Activated B cell treated with CpG ODN at 0.5 μM for 24 hours (primary cell): ENCODE measurements at regions not wholly inside any gene's neighbourhood (a gene's known extent, or its start where the extent isn't known, plus 50 kb on each side); places are given as distances from the start of the nearest gene placed in this dataset.

Experiments
- ATAC-seq: fragments of 200-7000 bp; cut with Tn5 transposase; one replicate; pipeline ENCODE4 v1.10.0; 2021; ENCODE audit warnings: low read depth, mild to moderate bottlenecking, moderate library complexity
- CTCF ChIA-PET: fragments of 350-600 bp; sonication (Branson Sonifier 250); formaldehyde crosslinking; loops from one replicate; lab custom pipeline; 2021; ENCODE audit warnings: antibody characterized with exemption; lab: Charles Lee
- POLR2A ChIA-PET: fragments of 350-600 bp; sonication (Branson Sonifier 250); formaldehyde crosslinking; loops from one replicate; lab custom pipeline; 2021; ENCODE audit warnings: antibody characterized with exemption; lab: Charles Lee
- DNase-seq: peaks from one replicate; pipeline ENCODE4 v3.0.0; 2022
- H3K27ac Mint-ChIP-seq: one replicate; pipeline ENCODE4 v1.8.0; 2020; ENCODE audit warnings: mixed read lengths
- H3K27me3 Mint-ChIP-seq: one replicate; pipeline ENCODE4 v1.8.0; 2021; ENCODE audit warnings: mixed read lengths
- H3K36me3 Mint-ChIP-seq: one replicate; pipeline ENCODE4 v1.8.0; 2021; ENCODE audit warnings: low read depth, mixed read lengths
- H3K4me1 Mint-ChIP-seq: one replicate; pipeline ENCODE4 v1.8.0; 2021; ENCODE audit warnings: mixed read lengths
- H3K4me3 Mint-ChIP-seq: one replicate; pipeline ENCODE4 v1.8.0; 2020; ENCODE audit warnings: mild to moderate bottlenecking, mixed read lengths
- H3K9me3 Mint-ChIP-seq: one replicate; pipeline ENCODE4 v1.8.0; 2020; ENCODE audit warnings: mixed read lengths
- CTCF ChIP-seq: fragments of 200-600 bp; IDR thresholded peaks from one replicate; pipeline ENCODE4 v1.8.0; 2022; ENCODE audit warnings: antibody characterized with exemption, mild to moderate bottlenecking
- intact Hi-C: fragments of 100-400 bp; cut with micrococcal nuclease; formaldehyde crosslinking; loops from one replicate; pipeline ENCODE4 v1.15.1; 2024

DNA sequence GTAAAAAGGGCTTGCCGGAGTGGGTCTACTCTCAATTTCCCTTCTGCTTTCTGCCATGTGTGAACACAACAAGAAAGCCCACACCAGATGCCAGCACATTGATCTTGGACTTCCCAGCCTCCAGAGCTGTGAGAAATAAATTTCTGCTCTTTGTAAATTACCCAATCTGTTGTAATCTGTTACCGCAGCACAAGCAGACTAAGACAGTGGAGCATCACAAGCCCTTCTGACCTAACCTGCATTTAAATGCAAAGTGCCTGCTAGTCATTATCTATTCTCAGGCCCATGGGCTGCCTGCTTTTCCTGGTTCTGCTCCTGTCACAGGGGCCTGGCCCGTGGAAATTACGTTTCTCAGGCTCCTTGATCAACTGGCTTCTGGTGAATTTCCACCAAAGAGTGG, 199.3 kb upstream of the AUTS2 start:
- Mint-ChIP-seq H3K27me3 (no peaks in the 10 kb centered on the region), H3K27ac (no peak overlapping the region), H3K36me3 (no peaks in the 10 kb centered on the region), H3K9me3 (no peaks in the 10 kb centered on the region), H3K4me3 (no peak overlapping the region), H3K4me1 (no peaks in the 10 kb centered on the region)
- POLR2A ChIA-PET = no interaction called here
- intact Hi-C loops = no loop called here
- no peak for TF ChIP-seq CTCF
- ATAC-seq = no peak
- DNase-seq = no peak
- CTCF ChIA-PET = no interaction called here

DNA sequence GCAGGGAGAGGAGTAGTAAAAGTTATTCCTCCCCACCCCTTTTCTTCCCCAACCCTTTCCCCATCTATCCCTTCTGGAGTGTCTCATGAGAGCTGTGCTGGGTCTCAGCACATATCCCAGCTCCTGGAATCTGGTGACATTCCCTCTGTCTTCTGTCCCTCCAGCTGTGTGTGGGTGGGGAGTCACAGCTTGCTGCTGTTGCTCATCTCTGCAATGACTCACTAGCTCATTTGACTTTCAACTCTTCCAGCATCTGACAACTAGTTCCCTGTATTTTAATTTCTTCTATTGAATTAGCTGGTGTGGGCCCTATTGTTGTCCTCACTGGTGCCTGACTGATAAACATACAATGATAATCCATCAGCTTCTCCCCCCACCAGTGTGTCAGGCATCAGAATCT, 198.9 kb upstream of the AUTS2 start:
- ATAC-seq = no peak
- H3K36me3 Mint-ChIP-seq = no peaks in the 10 kb centered on the region
- DNase-seq = no peak
- POLR2A ChIA-PET = no interaction called here
- CTCF ChIA-PET = no interaction called here
- no peak for TF ChIP-seq CTCF
- no peaks in the 10 kb centered on the region for H3K4me1 Mint-ChIP-seq
- no peak overlapping the region for H3K4me3 Mint-ChIP-seq
- H3K27me3 Mint-ChIP-seq = no peaks in the 10 kb centered on the region
- H3K9me3 Mint-ChIP-seq = no peaks in the 10 kb centered on the region
- intact Hi-C loops = no loop called here
- H3K27ac Mint-ChIP-seq = no peak overlapping the region

- DNase-seq (no peak), ATAC-seq (no peak)
- no peak for TF ChIP-seq CTCF
- POLR2A ChIA-PET = interaction anchor here (0.7 kb wide), 1 partner anchor 327 kb away, joined by 3 read pairs; no protein-coding TSS in a partner anchor
- CTCF ChIA-PET = interaction anchor here (0.7 to 0.8 kb wide), 2 partner anchors 639 to 657 kb away, joined by 3 to 4 read pairs; no protein-coding TSS in a partner anchor
- Mint-ChIP-seq H3K27me3 (no peaks in the 10 kb centered on the region), H3K4me1 (no peaks in the 10 kb centered on the region), H3K27ac (no peak overlapping the region), H3K36me3 (no peaks in the 10 kb centered on the region), H3K9me3 (no peaks in the 10 kb centered on the region), H3K4me3 (no peak overlapping the region)
- intact Hi-C loops = loop anchor here (1.0 to 2.0 kb wide), 2 partner anchors 492 to 638 kb away; no protein-coding TSS in a partner anchor
Measured at GRCh38 chr7:69402696-69403095, 195.6 kb upstream of the AUTS2 start.

- TF ChIP-seq CTCF = no peak
- Mint-ChIP-seq H3K36me3 (no peaks in the 10 kb centered on the region), H3K27ac (no peak overlapping the region), H3K4me1 (no peaks in the 10 kb centered on the region), H3K4me3 (no peak overlapping the region), H3K27me3 (no peaks in the 10 kb centered on the region), H3K9me3 (no peaks in the 10 kb centered on the region)
- intact Hi-C loops = loop anchor here (1.0 to 2.0 kb wide), 2 partner anchors 491 to 638 kb away; no protein-coding TSS in a partner anchor
- ChIA-PET POLR2A (no interaction called here), CTCF (interaction anchor here (0.7 kb wide), 1 partner anchor 656 kb away, joined by 3 read pairs; no protein-coding TSS in a partner anchor)
- DNase-seq (no peak), ATAC-seq (no peak)
Measured at GRCh38 chr7:69403169-69403568, 195.1 kb upstream of the AUTS2 start.

GRCh38 chr7:69411018-69411417, 187.3 kb upstream of the AUTS2 start:
- peaks cover 2% of the 10 kb centered on the region for H3K4me1 Mint-ChIP-seq
- ATAC-seq (no peak), DNase-seq (no peak)
- H3K9me3 Mint-ChIP-seq = peaks cover 7% of the 10 kb centered on the region
- H3K27ac Mint-ChIP-seq = no peak overlapping the region
- POLR2A ChIA-PET = no interaction called here
- no peak overlapping the region for H3K4me3 Mint-ChIP-seq
- no peaks in the 10 kb centered on the region for H3K36me3 Mint-ChIP-seq
- no peak for TF ChIP-seq CTCF
- CTCF ChIA-PET = no interaction called here
- H3K27me3 Mint-ChIP-seq = no peaks in the 10 kb centered on the region
- intact Hi-C loops = no loop called here
